Upper lobe of left lung (tissue), 6 donors: ENCODE measurements at regions not wholly inside any gene's neighbourhood (a gene's known extent, or its start where the extent isn't known, plus 50 kb on each side); places are given as distances from the start of the nearest gene placed in this dataset.

Experiments
- ATAC-seq, 2 donors: fragments of 200-7000 bp; cut with Tn5 transposase; one replicate each; pipeline ENCODE4 v1.9.1; 2022; ENCODE audit warnings: mild to moderate bottlenecking in 2 of 2, moderate library complexity in 2 of 2; ENCODE audit not compliant: low FRiP score in 2 of 2
- DNase-seq, 2 donors: peaks; one replicate each; pipeline ENCODE4 v3.0.0-alpha.2; 2019 to 2020
- H3K27ac ChIP-seq, 4 donors: fragments of 200-600 bp; sonication (generic); one replicate each; pipeline ENCODE4 v1.5.1; 2016 to 2019
- H3K27me3 ChIP-seq, 4 donors: fragments of 200-600 bp; sonication (generic); one replicate each; pipeline ENCODE4 v1.5.1; 2017 to 2019
- H3K36me3 ChIP-seq, 4 donors: fragments of 200-600 bp; sonication (generic); one replicate each; pipeline ENCODE4 v1.5.1; 2016 to 2019
- H3K4me1 ChIP-seq, 4 donors: fragments of 200-600 bp; sonication (generic); one replicate each; pipeline ENCODE4 v1.5.1; 2018 to 2019
- H3K4me3 ChIP-seq, 4 donors: fragments of 200-600 bp; sonication (generic); one replicate each; pipeline ENCODE4 v1.5.1; 2017 to 2019; ENCODE audit warnings: mild to moderate bottlenecking in 2 of 4, moderate library complexity in 1 of 4
- H3K9me3 ChIP-seq, 4 donors: fragments of 200-600 bp; sonication (generic); one replicate each; pipeline ENCODE4 v1.5.1; 2018 to 2019
- CTCF ChIP-seq, 6 experiments: fragments of 450-650 bp in 4 of 6; fragments of 200-600 bp in 2 of 6; sonication (generic) in 2 of 6; IDR thresholded peaks; one replicate each; pipeline ENCODE4 v1.5.1; 2016 to 2019; ENCODE audit warnings: antibody characterized with exemption in 6 of 6
- EP300 ChIP-seq, 4 donors: sonication (generic); formaldehyde crosslinking; IDR thresholded peaks; one replicate each; pipeline ENCODE4 v1.5.1; 2017; ENCODE audit warnings: antibody characterized with exemption in 4 of 4, control low read depth in 2 of 4
- POLR2A ChIP-seq, 4 donors: fragments of 450-650 bp; IDR thresholded peaks; one replicate each; pipeline ENCODE4 v1.5.1; 2016 to 2017; ENCODE audit warnings: antibody characterized with exemption in 4 of 4, mild to moderate bottlenecking in 2 of 4
- POLR2AphosphoS5 ChIP-seq, 2 donors: sonication (generic); formaldehyde crosslinking; IDR thresholded peaks; one replicate each; pipeline ENCODE4 v1.5.1; 2017; ENCODE audit warnings: antibody characterized with exemption in 2 of 2
- WGBS, 2 donors: methylation state at CpG; one replicate each; pipeline ENCODE4 v1.1.5; 2017 to 2018; 5-methylcytosine and 5-hydroxymethylcytosine counted together
- donor health status: DM: no; HTN: no; CAD: no; lungs with moderate emphysema.
- donor health status: DM: no; HTN: yes; CAD: no; lungs with severe emphysema.

- no peaks in the 10 kb centered on the region for H3K9me3 ChIP-seq
- WGBS, 2 donors = 91 to 92% methylated on average over 14 of the region's 14 CpGs
- no peaks in the 10 kb centered on the region for H3K4me1 ChIP-seq
- no peak overlapping the region for H3K27ac ChIP-seq
- no peak overlapping the region for H3K4me3 ChIP-seq
- ATAC-seq (peak in 1 of 2 donors; percentile 92), DNase-seq (no peak)
- no peaks in the 10 kb centered on the region for H3K36me3 ChIP-seq
- no peak for TF ChIP-seq POLR2AphosphoS5 (IDR thresholded peaks at IDR 0.05)
- TF ChIP-seq EP300 (IDR thresholded peaks at IDR 0.05) = no peak
- TF ChIP-seq POLR2A (IDR thresholded peaks at IDR 0.05) = no peak
- TF ChIP-seq CTCF (IDR thresholded peaks at IDR 0.05) = no peak
- no peaks in the 10 kb centered on the region for H3K27me3 ChIP-seq
Observed at GRCh38 chr15:62606376-62607113, 436.0 kb upstream of the TPM1 start.

DNA sequence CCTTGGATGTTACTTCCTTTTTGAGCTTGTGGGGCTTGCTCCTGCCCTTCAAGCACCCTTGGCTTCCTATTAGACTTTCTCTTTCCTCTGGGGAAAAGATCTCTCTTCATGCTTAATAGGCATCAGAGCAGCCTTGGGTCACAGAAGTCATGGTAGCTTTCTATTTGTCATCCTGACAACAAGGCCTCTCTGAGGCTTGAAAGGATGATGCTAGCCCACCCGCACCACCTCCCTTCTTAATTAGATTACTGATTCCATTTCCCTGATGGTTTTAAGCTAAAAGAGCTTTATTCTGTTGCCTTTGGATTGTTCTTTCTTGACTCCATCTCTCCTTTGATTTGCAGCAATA, 435.5 kb upstream of the TPM1 start:
- ATAC-seq = no peak
- Histone ChIP-seq H3K4me1 (no peaks in the 10 kb centered on the region), H3K9me3 (no peaks in the 10 kb centered on the region), H3K4me3 (no peak overlapping the region), H3K36me3 (no peaks in the 10 kb centered on the region), H3K27me3 (no peaks in the 10 kb centered on the region), H3K27ac (no peak overlapping the region)
- TF ChIP-seq POLR2AphosphoS5 (IDR thresholded peaks at IDR 0.05) (no peak), CTCF (IDR thresholded peaks at IDR 0.05) (no peak), EP300 (IDR thresholded peaks at IDR 0.05) (no peak), POLR2A (IDR thresholded peaks at IDR 0.05) (no peak)
- WGBS, 2 donors = 85 to 95% methylated on average over 1 of the region's 1 CpG
- DNase-seq = no peak

- H3K4me3 ChIP-seq = no peak overlapping the region
- no peaks in the 10 kb centered on the region for H3K27me3 ChIP-seq
- H3K4me1 ChIP-seq = no peaks in the 10 kb centered on the region
- no peak overlapping the region for H3K27ac ChIP-seq
- no peaks in the 10 kb centered on the region for H3K36me3 ChIP-seq
- WGBS, 2 donors = 96 to 98% methylated on average over 3 of the region's 3 CpGs
- H3K9me3 ChIP-seq = no peaks in the 10 kb centered on the region
- TF ChIP-seq POLR2A (IDR thresholded peaks at IDR 0.05) (no peak), POLR2AphosphoS5 (IDR thresholded peaks at IDR 0.05) (peak in 1 of 2 donors; percentile 21), EP300 (IDR thresholded peaks at IDR 0.05) (no peak), CTCF (IDR thresholded peaks at IDR 0.05) (no peak)
- ATAC-seq = no peak
- no peak for DNase-seq
Observed at GRCh38 chr15:62607643-62608042, 434.9 kb upstream of the TPM1 start.

- Histone ChIP-seq H3K9me3 (no peaks in the 10 kb centered on the region), H3K36me3 (no peaks in the 10 kb centered on the region), H3K4me3 (no peak overlapping the region), H3K27me3 (no peaks in the 10 kb centered on the region), H3K27ac (no peak overlapping the region), H3K4me1 (no peaks in the 10 kb centered on the region)
- TF ChIP-seq POLR2AphosphoS5 (IDR thresholded peaks at IDR 0.05) = no peak
- TF ChIP-seq POLR2A (IDR thresholded peaks at IDR 0.05) = no peak
- no peak for TF ChIP-seq EP300 (IDR thresholded peaks at IDR 0.05)
- TF ChIP-seq CTCF (IDR thresholded peaks at IDR 0.05) = no peak
- no peak for DNase-seq
- no peak for ATAC-seq
- 84 to 90% methylated on average over 6 of the region's 6 CpGs for WGBS, 2 donors
Observed at GRCh38 chr15:62608369-62608768, 434.2 kb upstream of the TPM1 start.

DNA sequence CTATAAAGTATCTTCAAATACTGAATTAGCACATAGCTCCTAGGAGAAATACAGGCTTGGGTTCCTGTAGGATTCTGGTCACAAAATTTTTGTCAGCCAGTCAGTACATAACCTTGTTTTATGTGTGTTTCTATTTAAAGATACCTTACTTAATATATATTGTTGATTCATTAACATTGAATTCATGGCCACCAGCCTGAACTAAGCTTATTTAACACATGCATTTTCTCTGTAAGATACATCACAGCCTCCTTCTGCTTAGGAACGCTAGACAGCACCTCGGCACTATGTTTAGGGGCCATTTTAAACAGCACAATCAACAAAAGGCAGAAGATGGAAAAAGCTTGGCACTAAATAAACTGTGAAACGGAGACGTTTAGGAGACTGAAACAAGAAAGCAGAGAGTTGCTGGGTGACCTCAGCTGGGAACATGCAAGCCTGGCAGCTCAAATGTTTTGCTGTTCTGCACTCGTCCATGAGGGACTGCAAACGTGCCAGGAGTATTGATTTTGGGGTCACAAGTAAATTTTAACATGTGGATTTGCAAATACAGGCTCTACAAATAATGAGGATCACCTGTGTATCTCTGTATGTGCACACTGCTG, 432.2 kb upstream of the TPM1 start:
- no peaks in the 10 kb centered on the region for H3K27me3 ChIP-seq
- no peak for DNase-seq
- H3K4me1 ChIP-seq = no peaks in the 10 kb centered on the region
- no peak for ATAC-seq
- no peak overlapping the region for H3K4me3 ChIP-seq
- no peak overlapping the region for H3K27ac ChIP-seq
- H3K36me3 ChIP-seq = no peaks in the 10 kb centered on the region
- H3K9me3 ChIP-seq = no peaks in the 10 kb centered on the region
- no peak for TF ChIP-seq POLR2AphosphoS5 (IDR thresholded peaks at IDR 0.05)
- TF ChIP-seq EP300 (IDR thresholded peaks at IDR 0.05) = no peak
- TF ChIP-seq POLR2A (IDR thresholded peaks at IDR 0.05) = no peak
- no peak for TF ChIP-seq CTCF (IDR thresholded peaks at IDR 0.05)
- 67 to 78% methylated on average over 6 of the region's 6 CpGs for WGBS, 2 donors
